A549 (cell line): ENCODE measurements at regions not wholly inside any gene's neighbourhood (a gene's known extent, or its start where the extent isn't known, plus 50 kb on each side); places are given as distances from the start of the nearest gene placed in this dataset.

Experiments used
- ATAC-seq, 2 experiments: fragments of 200-7000 bp in 1 of 2; fragments of >200 bp in 1 of 2; cut with Nextera tagmentation in 1 of 2; cut with Tn5 transposase in 1 of 2; 3 replicates each; pipeline versions ENCODE4 v1.8.0 to v1.9.1; 2018 to 2020; ENCODE audit warnings: mild to moderate bottlenecking in 1 of 2, moderate library complexity in 1 of 2
- CTCF ChIA-PET: fragments of 300-600 bp; sonication (Branson Sonifier 250); formaldehyde crosslinking; extraction: SDS; loops from one replicate; lab custom pipeline; 2021; ENCODE audit warnings: antibody characterized with exemption, inconsistent platforms; lab: Yijun Ruan, JAX
- POLR2A ChIA-PET: fragments of 350-600 bp; formaldehyde crosslinking; extraction: SDS; loops from one replicate; lab custom pipeline; 2021; ENCODE audit warnings: antibody characterized with exemption, inconsistent platforms; lab: Yijun Ruan, JAX
- DNase-seq, 2 experiments: peaks; one replicate each; pipeline versions ENCODE4 v3.0.0 to v3.0.0-alpha.2; 2011 to 2016; ENCODE audit warnings: low read depth in 1 of 2, low spot score in 1 of 2
- FAIRE-seq: peaks from 2 replicates; lab custom pipeline; 2011; peaks lifted over from hg19 to GRCh38; lab: Jason Lieb, UNC
- H3K27ac ChIP-seq, 2 experiments: fragments of >200 bp; sonication (Bioruptor Twin); formaldehyde crosslinking; 3 replicates each; pipeline ENCODE4 v1.5.1; 2016 to 2017
- H3K4me1 ChIP-seq: fragments of >200 bp; sonication (Bioruptor Twin); formaldehyde crosslinking; 3 replicates; pipeline ENCODE4 v1.6.1; 2016
- H3K4me2 ChIP-seq: fragments of >200 bp; sonication (Bioruptor Twin); formaldehyde crosslinking; 3 replicates; pipeline ENCODE4 v1.6.1; 2016
- H3K4me3 ChIP-seq: fragments of >200 bp; sonication (Bioruptor Twin); formaldehyde crosslinking; 3 replicates; pipeline ENCODE4 v1.5.1; 2016
- H3K9me3 ChIP-seq: fragments of >200 bp; sonication (Bioruptor Twin); formaldehyde crosslinking; 3 replicates; pipeline ENCODE4 v1.6.1; 2016
- CHD4 ChIP-seq: fragments of 200-600 bp; sonication (generic); IDR thresholded peaks from 2 replicates; pipeline ENCODE4 v1.6.1; 2016; ENCODE audit warnings: antibody characterized with exemption, mild to moderate bottlenecking, borderline replicate concordance
- ESRRA ChIP-seq: fragments of 150-350 bp; IDR thresholded peaks from 2 replicates; pipeline ENCODE4 v1.6.1; 2014; ENCODE audit warnings: mild to moderate bottlenecking, low read length, borderline replicate concordance
- FOSL2 ChIP-seq, 2 experiments: fragments of 450-650 bp in 1 of 2; fragments of >200 bp in 1 of 2; sonication (Bioruptor Twin) in 1 of 2; formaldehyde crosslinking; IDR thresholded peaks; 2 replicates each; pipeline versions ENCODE4 v1.5.0 to v1.6.1; 2016 to 2020; ENCODE audit warnings: mild to moderate bottlenecking in 1 of 2, moderate library complexity in 1 of 2
- FOXS1 ChIP-seq: fragments of 250-450 bp; sonication (Bioruptor Pico); IDR thresholded peaks from 2 replicates; pipeline ENCODE4 v1.5.0; 2020; ENCODE audit warnings: mild to moderate bottlenecking, moderate library complexity
- GATA3 ChIP-seq: IDR thresholded peaks from 2 replicates; pipeline ENCODE4 v1.6.1; 2012; ENCODE audit warnings: borderline replicate concordance
- JUN ChIP-seq, 2 experiments: fragments of >200 bp; sonication (Bioruptor Twin); formaldehyde crosslinking; IDR thresholded peaks; 2 replicates in 1 of 2; 3 replicates in 1 of 2; pipeline ENCODE4 v1.6.1; 2016 to 2017
- KDM5A ChIP-seq: fragments of 200-600 bp; sonication (generic); IDR thresholded peaks from 2 replicates; pipeline ENCODE4 v1.6.1; 2016; ENCODE audit warnings: antibody characterized with exemption, mild to moderate bottlenecking
- NPAS2 ChIP-seq: fragments of 250-450 bp; sonication (Bioruptor Pico); IDR thresholded peaks from 2 replicates; pipeline ENCODE4 v1.8.0; 2022; ENCODE audit warnings: mild to moderate bottlenecking, moderate library complexity, borderline replicate concordance
- NR3C1 ChIP-seq: fragments of >200 bp; sonication (Bioruptor Twin); formaldehyde crosslinking; IDR thresholded peaks from 3 replicates; pipeline ENCODE4 v1.6.1; 2017
- RAD21 ChIP-seq, 2 experiments: fragments of >200 bp in 1 of 2; sonication (Bioruptor Twin) in 1 of 2; formaldehyde crosslinking in 1 of 2; IDR thresholded peaks in 1 of 2; conservative IDR thresholded peaks in 1 of 2; 2 replicates in 1 of 2; 3 replicates in 1 of 2; pipeline ENCODE4 v1.6.1; 2012 to 2018; ENCODE audit warnings: inconsistent platforms in 1 of 2
- RCOR1 ChIP-seq: fragments of 150-350 bp; IDR thresholded peaks from 2 replicates; pipeline ENCODE4 v1.6.1; 2014; ENCODE audit warnings: antibody characterized with exemption, low read length, low read depth
- SMC3 ChIP-seq: fragments of >200 bp; sonication (Bioruptor Twin); formaldehyde crosslinking; IDR thresholded peaks from 3 replicates; pipeline ENCODE4 v1.6.1; 2018; ENCODE audit warnings: inconsistent platforms
- TFCP2L1 ChIP-seq: fragments of 250-450 bp; sonication (Bioruptor Pico); IDR thresholded peaks from 2 replicates; pipeline ENCODE4 v1.5.0; 2021; ENCODE audit warnings: mild to moderate bottlenecking
- ZFP36 ChIP-seq: fragments of 450-650 bp; IDR thresholded peaks from 2 replicates; pipeline ENCODE4 v1.6.1; 2014; ENCODE audit warnings: borderline replicate concordance; ENCODE audit not compliant: partially characterized antibody
- ZSCAN20 ChIP-seq: fragments of 250-450 bp; sonication (Bioruptor Pico); IDR thresholded peaks from 2 replicates; pipeline ENCODE4 v1.8.0; 2022; ENCODE audit warnings: mild to moderate bottlenecking, moderate library complexity
- WGBS: methylation state at CpG from one replicate; pipeline ENCODE4 v1.1.6; 2017; ENCODE audit errors: missing lambda C conversion rate; 5-methylcytosine and 5-hydroxymethylcytosine counted together
- TF ChIP-seq, protein P1 (sequence below): fragments of 450-650 bp; IDR thresholded peaks from 2 replicates; pipeline ENCODE4 v1.6.1; 2014; ENCODE audit warnings: antibody characterized with exemption
- TF ChIP-seq, protein P2 (sequence below): IDR thresholded peaks from 2 replicates; pipeline ENCODE4 v1.6.1; 2012; ENCODE audit warnings: low read depth, borderline replicate concordance
- TF ChIP-seq, protein P3 (sequence below): IDR thresholded peaks from 2 replicates; pipeline ENCODE4 v1.6.1; 2012
- TF ChIP-seq, protein P4 (sequence below): fragments of 150-350 bp; IDR thresholded peaks from 2 replicates; pipeline ENCODE4 v1.6.1; 2014; ENCODE audit warnings: low read depth, mild to moderate bottlenecking, low read length

DNA sequence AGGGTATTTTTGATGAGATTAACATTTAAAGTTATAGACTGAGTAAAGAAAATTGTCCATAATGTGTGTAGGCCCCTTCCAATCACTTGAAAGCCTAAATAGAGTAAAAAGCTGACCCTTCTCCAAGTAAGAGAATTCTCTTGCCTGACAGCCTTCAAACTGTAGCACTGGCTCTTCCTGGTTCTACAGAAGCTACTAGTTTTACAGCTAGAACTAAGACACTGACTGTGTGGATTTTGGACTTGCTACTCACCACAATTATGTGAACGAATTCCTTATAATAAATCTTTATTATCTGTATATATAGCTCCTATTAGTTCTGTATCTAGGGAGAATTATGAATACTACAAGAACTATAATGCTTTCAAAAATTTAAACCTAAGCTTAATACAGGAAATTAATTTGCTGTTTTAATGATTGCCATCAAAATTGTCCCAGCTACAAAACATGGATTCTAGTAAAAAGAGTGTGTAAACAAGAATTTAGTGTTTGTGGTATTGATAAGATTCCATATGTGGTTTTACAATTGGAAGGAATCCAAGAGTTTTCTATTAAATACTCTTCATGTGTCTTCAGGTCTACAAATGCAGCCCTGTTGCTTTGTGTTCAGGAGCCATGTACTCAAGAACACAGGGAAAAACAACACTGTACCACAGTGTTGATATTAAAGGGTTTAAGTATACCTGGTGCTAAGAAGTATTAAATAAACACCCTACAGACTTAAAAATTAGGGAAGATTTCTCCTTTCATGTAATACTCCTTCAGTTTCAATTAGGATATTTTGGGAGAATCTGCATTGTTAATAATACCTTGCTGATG, 366.5 kb downstream of the CXXC4 start:
- Histone ChIP-seq H3K4me2 (peak overlapping the region; percentile 77), H3K9me3 (no peaks in the 10 kb centered on the region), H3K27ac (peak overlapping the region in 1 of 2 experiments; percentile 43; a peak in 1 of 6 replicates), H3K4me3 (no peak overlapping the region), H3K4me1 (peaks cover 11% of the 10 kb centered on the region)
- peak in 1 of 2 experiments; percentile 10 for DNase-seq
- FAIRE-seq, result no peak
- CTCF ChIA-PET, result no interaction called here
- 8% methylated on average over 1 of the region's 1 CpG for WGBS
- peak in 1 of 2 experiments; percentile 68; a peak in 4 of 6 replicates for ATAC-seq
- TF ChIP-seq NPAS2 (CRISPR knock-in tag) (no peak), FOSL2 (IDR thresholded peaks at IDR 0.05) (no peak), FOSL2 (CRISPR knock-in tag; IDR thresholded peaks at IDR 0.05) (no peak), RAD21 (conservative IDR thresholded peaks at IDR 0.05 in 1 of 2, IDR thresholded peaks at IDR 0.05 in 1 of 2) (no peak), ZSCAN20 (CRISPR knock-in tag) (no peak), SMC3 (no peak), KDM5A (no peak)
- TF ChIP-seq, protein P1, sequence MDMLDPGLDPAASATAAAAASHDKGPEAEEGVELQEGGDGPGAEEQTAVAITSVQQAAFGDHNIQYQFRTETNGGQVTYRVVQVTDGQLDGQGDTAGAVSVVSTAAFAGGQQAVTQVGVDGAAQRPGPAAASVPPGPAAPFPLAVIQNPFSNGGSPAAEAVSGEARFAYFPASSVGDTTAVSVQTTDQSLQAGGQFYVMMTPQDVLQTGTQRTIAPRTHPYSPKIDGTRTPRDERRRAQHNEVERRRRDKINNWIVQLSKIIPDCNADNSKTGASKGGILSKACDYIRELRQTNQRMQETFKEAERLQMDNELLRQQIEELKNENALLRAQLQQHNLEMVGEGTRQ, result no peak
- POLR2A ChIA-PET, result no interaction called here

DNA sequence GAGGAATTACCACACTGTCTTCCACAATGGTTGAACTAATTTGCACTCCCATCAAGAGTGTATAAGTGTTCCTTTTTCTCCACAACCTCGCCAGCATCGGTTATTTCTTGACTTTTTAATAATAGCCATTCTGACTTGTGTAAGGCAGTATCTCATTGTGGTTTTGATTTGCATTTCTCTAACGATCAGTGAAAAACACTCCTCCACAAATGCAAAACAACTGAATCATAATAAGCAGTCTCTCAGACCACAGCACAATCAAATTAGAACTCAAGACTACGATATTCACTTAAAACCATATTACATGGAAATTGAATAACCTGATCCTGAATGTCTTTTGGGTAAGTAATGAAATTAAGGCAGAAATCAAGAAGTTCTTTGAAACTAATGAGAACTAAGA, 371.7 kb downstream of the CXXC4 start:
- ATAC-seq (no peak), FAIRE-seq (no peak)
- POLR2A ChIA-PET, result no interaction called here
- TF ChIP-seq ESRRA, result no peak
- TF ChIP-seq GATA3, result no peak
- no peak for TF ChIP-seq FOXS1
- no peak for TF ChIP-seq NR3C1
- no peak for TF ChIP-seq RCOR1
- TF ChIP-seq JUN (IDR thresholded peaks at IDR 0.05), result no peak
- no peak for TF ChIP-seq CHD4
- TF ChIP-seq, protein P2, sequence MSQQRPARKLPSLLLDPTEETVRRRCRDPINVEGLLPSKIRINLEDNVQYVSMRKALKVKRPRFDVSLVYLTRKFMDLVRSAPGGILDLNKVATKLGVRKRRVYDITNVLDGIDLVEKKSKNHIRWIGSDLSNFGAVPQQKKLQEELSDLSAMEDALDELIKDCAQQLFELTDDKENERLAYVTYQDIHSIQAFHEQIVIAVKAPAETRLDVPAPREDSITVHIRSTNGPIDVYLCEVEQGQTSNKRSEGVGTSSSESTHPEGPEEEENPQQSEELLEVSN, result no peak
- no peak for TF ChIP-seq ZFP36
- TF ChIP-seq, protein P3, sequence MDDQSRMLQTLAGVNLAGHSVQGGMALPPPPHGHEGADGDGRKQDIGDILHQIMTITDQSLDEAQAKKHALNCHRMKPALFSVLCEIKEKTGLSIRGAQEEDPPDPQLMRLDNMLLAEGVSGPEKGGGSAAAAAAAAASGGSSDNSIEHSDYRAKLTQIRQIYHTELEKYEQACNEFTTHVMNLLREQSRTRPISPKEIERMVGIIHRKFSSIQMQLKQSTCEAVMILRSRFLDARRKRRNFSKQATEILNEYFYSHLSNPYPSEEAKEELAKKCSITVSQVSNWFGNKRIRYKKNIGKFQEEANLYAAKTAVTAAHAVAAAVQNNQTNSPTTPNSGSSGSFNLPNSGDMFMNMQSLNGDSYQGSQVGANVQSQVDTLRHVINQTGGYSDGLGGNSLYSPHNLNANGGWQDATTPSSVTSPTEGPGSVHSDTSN, result no peak
- no peak for TF ChIP-seq TFCP2L1
- TF ChIP-seq, protein P4, sequence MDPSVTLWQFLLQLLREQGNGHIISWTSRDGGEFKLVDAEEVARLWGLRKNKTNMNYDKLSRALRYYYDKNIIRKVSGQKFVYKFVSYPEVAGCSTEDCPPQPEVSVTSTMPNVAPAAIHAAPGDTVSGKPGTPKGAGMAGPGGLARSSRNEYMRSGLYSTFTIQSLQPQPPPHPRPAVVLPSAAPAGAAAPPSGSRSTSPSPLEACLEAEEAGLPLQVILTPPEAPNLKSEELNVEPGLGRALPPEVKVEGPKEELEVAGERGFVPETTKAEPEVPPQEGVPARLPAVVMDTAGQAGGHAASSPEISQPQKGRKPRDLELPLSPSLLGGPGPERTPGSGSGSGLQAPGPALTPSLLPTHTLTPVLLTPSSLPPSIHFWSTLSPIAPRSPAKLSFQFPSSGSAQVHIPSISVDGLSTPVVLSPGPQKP, result no peak
- TF ChIP-seq, all 56 proteins: peak for 0
- Histone ChIP-seq H3K9me3 (no peaks in the 10 kb centered on the region), H3K4me2 (no peak overlapping the region), H3K4me1 (no peaks in the 10 kb centered on the region; the same call in 2 of the 3 replicates), H3K27ac (no peak overlapping the region), H3K4me3 (no peak overlapping the region)
- DNase-seq, result no peak
- 44% methylated on average over 4 of the region's 4 CpGs for WGBS
- CTCF ChIA-PET, result no interaction called here

DNA sequence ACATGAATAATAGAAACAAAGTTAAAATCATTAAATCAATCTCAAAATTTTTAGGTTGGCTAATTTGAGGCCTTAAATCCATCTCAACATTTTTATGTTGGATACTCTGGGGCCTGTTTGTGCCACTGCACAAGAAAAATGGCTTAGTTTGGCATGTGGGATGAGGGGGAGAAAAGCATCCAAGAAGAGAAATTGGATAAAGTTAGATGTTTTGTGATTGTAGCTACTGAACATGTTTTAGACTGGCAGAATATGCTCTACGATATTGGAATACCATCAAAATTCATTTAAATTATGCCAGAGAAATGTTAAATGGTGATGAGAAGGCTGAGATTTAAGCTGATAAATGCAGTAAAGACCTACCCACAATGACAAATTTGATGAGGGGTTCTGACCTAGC, 376.9 kb downstream of the CXXC4 start:
- TF ChIP-seq ZFP36, result no peak
- FAIRE-seq, result no peak

More for the DNA sequence above, 376.9 kb downstream of the CXXC4 start:
- ChIA-PET CTCF (no interaction called here), POLR2A (no interaction called here)
- no peak overlapping the region for H3K4me2 ChIP-seq
- H3K27ac ChIP-seq, result no peak overlapping the region
- 26% methylated on average over 1 of the region's 1 CpG for WGBS
- H3K4me1 ChIP-seq, result no peaks in the 10 kb centered on the region
- ATAC-seq (no peak), DNase-seq (no peak)
- no peak overlapping the region for H3K4me3 ChIP-seq
- H3K9me3 ChIP-seq, result no peaks in the 10 kb centered on the region
